GM19463 (cell line): ENCODE measurements at regions not wholly inside any gene's neighbourhood (a gene's known extent, or its start where the extent isn't known, plus 50 kb on each side); places are given as distances from the start of the nearest gene placed in this dataset.
"Not testable (repeated sequence)": the region's sequence is repeated elsewhere in the genome, so short reads cannot be mapped to it uniquely, and the experiment has no call there.

ENCODE experiments used
- ATAC-seq: cut with Tn5 transposase; IDR thresholded peaks from one replicate; pipeline ENCODE4 v1.9.1; 2021; ENCODE audit warnings: mild to moderate bottlenecking, moderate library complexity; ENCODE audit not compliant: unreplicated experiment

DNA sequence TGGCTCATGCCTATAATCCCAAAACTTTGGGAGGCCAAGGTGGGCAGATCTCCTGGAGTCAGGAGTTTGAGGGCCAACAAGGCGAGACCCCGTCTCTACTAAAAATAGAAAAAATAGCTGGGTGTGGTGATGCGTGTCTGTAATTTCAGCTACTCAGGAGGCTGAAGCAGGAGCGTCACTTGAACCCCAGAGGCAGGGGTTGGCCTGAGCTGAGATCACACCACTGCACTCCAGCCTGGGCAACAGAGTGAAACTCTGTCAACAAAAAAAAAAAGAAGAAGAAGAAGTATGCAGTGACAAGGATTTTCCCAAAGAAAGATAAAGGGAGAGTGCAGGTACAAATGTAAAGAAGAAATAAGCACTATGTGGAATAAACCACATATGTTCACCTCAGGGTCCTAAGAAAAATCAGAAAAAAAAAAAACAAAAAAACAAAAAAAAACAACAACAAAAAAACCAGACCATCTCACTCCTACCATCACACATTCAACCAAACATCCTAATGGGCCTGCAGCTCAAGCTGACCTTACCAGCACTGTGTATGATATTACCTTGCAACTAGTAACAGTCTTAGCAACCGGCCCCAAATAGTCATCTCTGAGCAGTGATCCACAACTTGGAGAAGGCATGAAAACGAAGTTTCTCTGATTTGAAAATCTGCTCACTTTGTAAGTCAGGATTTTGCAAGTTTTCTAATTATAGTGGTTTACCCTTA is 296.7 kb upstream of the PROK2 start:
- ATAC-seq: no peak

DNA sequence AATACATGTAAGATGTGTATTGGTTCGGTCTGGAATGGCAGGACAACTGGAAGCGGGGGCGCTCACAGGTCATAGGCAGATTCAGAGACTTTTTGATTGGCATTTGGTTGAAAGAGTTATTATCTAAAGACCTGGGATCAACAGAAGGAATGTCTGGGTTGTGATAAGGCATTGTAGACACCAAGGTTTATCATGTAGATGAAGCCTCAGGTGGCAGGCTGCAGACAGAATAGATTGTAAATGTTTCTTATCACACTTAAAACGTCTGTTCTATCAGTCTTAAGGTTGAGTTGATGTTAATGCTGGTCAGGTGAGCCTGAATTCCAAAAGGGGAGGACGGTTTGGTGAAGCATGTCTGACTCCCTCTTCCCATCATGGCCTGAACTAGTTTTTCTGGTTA is 295.9 kb upstream of the PROK2 start:
- no peak for ATAC-seq

DNA sequence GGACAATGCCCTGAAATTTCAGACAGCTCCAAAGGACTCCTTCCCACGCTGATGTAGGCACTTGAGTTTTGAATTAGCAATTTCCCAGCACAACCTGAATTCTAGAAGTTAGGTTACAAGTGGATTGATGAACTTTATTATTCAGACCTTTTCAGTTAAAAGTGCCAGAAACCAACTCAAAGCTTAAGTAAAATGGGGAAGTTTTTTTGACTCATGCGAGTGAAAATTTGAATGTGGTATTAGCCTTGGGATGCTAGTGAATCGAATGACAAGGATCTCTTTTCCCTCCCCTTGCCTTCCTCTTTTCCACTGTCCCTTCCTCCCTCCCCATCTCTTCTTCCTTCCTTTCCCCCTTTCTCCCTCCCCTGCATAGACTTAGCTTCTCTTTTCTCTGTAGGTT is 295.1 kb upstream of the PROK2 start:
- no peak for ATAC-seq

DNA sequence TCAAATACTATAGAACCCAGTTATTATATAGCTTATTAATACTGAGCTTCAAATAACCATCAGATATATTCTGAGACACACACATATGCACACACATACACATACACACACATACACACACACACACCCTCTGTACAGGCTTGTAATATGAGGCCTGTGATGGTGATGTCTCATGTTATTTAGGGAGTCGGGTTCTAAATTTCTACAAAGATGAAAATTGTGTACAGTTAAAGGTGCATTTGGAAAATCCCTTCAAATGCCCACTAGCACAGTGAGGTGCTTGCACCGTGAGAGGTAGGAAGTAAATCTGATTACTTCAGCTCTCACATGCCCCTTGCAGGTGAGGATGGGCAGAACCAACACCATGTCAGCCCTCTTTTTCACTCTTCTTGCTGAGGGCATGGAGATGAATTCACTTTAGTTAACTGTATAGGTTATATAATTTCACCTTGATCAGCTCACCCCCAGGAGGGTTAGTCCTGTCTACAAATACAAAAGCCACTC is 294.5 kb upstream of the PROK2 start:
- ATAC-seq: no peak

DNA sequence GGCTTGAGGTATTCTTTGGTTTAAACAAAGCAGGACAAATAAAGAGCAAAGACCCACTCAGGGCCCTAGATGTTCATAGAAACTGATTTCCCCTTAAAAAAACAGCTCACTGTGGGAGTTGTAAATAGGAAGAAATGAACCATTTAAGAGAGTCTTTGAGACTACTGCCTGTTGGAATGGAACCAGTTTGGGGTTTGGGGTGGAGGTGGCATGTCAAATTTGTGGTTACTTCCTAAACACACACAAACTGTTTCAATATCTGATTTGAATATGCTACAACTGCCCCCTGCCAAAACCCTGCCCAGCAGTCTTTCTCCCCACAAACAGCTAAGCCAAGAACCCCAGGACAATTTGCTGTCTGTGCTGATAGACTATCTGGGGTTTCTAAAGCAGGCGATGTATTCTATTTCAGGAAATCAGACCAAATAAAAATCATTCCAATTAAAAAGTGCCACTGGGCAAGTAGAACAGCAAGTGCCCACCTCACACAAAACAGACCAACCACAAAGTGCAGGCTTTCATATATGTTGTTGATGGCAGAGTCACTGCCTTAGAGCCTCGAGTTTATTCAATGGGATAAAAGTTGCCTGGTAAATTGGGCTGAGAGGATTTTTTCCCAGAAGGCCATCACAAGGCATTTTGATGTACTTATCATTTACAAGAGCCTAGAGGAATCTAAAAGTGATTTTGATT is 293.9 kb upstream of the PROK2 start:
- ATAC-seq: peak; percentile 23

DNA sequence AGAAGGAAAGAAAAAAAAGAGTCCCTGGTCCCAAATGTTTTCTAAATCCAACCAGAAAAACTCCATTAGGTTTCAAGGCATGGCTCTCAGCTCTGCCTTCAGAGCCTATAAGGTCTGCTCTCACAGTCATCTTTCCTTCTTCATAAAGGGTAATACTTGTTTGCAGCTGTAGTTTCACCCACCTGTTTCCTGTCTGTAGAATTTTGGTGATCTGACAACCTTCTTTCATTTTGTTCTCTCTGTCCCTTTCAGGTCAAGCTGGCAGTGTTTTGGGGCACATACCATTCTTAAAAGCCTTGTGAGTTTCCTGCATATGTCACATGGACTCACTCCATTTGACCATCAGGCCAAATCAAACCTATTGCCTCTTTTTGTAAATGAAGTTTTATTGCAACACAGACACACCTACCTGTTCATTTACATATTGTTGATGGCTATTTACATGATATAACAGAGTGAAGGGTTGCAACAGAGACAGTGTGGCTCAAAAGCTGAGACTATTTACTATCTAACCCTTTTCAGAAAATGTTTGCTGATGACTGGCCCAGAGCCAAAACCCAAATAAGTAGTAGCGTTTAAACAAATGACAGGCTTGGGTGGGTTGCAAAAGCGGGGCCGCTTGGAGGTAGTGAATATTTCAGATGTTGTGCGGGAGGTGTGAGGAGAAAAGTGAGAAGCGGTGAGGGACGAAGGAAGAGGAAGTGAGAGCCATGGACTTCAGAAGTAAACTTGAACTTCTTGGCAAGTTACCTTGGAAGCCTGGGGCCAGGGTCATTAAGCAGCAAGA is 292.7 kb upstream of the PROK2 start:
- peak; percentile 44 for ATAC-seq

DNA sequence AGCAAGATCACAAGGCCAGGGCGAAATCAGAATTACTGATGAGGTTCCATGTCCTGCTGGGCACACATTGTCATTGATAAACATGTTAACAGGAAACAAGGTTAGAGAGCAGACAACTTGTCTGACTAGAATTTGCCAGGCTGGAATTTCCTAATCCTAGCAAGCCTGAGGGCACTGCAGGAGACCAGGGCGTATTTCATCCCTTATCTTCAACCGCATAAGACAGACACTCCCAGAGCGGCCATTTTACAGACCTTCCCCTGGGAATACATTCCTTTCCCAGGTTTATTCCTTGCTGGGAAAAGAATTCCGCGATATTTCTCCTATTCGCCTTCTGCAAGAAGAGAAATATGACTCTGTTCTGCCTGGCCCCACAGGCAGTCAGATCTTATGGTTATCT is 290.9 kb upstream of the PROK2 start:
- ATAC-seq: not testable (repeated sequence)

DNA sequence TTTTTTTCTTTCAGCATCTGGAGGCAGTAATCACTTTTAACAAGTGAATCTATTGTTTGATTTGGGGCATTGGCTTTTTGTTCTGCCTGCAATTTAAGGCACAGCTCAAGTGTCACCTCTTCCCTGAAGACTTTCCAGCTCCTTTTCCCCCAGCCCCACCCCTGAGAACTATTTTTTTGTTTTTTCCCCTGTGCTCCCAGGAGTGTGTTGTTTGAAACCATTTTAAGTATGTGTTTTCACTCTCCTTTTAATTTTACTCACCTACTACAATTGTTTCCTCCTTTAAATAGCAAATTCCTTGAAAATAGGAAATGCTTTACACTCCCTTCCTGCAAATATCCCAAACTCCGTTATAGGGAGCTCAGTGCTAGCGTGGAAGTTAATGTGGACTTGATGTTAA is 286.7 kb upstream of the PROK2 start:
- ATAC-seq: no peak

DNA sequence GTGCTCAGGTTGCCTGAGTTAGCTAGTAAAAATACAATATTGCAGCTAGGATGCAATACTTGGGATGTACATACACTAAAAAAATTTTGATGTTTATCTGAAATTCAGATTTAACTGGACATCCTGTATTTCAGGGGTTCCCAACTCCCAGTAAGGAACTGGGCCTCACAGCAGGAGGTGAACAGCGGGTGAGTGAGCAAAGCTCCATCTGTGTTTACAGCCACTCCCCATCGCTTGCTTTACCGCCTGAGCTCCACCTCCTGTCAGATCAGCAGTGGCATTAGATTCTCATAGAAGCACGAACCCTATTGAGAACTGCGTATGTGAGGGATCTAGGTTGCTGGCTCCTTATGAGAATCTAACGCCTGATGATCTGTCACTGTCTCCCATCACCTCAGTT is 285.1 kb upstream of the PROK2 start:
- no peak for ATAC-seq

DNA sequence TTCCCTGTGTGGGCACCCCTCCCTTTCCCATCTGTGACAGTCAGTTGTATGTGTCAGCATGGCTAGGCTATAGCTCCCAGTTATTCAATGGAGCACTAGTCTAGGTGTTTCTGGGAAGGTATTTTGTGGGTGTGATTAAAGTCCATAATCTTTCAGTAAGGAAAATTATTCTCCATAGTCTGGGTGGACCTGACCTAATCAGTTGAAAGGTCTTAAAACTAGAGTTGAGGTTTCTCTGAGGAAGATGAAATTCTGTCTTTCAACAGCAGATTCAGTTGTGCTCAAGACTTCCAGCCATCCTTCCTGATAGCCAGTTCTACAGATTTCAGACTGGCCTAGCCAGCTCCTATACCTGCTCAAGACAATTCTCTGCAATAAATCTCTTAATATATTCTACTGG is 284.6 kb upstream of the PROK2 start:
- no peak for ATAC-seq

DNA sequence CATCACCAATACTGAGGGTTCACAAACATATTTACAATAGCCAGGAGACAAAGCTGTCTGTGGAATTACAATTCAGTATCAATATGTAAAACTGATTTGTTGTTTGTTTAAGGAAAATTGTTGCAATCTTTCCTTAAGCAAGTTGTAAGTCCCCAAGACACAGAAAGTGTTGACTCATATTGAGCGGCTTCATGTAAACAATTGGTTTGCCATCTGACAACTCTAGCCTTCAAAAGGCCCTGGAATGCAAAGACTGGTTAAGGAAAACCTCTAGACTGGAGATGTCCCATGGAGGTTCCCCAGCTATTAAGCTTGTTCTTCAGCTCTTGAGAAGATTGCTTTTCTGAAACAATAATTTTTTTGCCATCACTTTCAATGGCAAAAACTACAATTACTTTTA is 283.7 kb upstream of the PROK2 start:
- ATAC-seq: no peak

DNA sequence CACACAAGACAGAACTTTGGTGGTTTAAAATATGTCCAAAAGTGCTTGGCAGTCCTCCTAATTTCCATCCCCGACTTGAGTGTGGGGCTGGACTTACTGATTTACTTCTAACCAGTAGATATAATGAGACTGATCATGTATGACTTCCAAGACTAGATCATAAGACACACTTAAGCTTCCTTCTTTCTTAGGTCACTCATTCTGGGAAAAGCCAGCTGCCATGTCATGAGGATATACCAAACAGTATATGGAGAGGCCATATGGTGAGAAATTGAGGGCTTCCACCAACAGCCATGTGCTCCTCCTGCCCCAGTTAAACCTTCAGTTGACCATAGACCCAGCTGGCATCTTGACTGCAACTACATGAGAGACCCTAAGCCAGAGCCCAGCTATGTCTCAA is 282.8 kb upstream of the PROK2 start:
- ATAC-seq: no peak

DNA sequence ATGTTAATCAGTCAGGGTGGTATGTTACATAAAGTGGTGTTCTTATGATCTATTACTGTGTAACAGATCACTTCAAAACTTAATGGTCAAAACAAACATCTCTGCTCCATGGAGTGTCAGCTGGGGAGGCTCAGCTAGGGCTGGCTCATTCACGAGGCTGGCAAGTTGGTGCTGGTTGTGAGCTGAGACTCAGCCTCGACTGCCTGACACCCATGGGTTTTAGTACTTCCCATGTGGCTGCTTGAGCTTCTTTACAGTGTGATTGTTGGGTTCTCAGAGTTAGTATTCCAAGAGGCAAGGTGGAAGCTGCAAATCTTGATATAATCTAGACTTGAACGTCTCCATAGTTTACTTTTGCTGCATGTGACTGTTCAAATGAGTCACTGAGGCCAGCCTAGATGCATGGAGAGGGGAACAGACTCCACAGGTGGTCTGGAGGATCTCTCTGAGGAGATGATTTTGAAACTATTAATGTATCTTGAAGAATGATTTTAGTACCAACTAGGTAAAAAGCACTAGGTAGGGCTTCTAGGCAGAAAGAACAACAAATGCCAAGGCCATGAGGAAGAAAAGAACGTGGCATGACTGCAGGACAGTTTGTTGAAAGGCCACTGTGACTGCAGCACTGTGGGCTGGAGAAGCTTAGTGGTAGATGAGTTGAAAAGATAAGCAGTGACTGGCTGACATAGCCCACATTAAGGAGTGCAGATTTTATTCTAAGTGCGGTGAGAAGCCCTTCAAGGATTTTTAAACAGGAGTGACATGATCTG is 281.1 kb upstream of the PROK2 start:
- ATAC-seq: no peak

DNA sequence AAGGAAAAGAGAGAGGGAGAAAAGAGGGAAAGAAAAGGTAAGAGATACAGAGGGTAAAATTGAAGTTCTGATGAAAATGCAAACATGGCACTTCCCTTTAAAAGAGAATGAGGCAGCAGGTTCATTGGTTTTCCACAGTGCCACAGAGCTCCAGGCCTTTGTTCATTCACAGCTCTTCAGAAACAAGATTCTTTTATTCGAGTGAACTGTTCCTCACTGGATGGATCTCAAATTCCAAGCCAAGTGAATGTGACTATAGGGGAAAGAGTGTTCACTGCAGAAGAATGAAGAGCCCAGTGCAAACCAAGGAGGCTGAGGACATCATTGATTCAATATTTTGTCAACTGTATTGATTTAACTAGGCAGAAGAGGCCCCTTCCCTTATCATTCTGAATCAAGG is 280.3 kb upstream of the PROK2 start:
- no peak for ATAC-seq

DNA sequence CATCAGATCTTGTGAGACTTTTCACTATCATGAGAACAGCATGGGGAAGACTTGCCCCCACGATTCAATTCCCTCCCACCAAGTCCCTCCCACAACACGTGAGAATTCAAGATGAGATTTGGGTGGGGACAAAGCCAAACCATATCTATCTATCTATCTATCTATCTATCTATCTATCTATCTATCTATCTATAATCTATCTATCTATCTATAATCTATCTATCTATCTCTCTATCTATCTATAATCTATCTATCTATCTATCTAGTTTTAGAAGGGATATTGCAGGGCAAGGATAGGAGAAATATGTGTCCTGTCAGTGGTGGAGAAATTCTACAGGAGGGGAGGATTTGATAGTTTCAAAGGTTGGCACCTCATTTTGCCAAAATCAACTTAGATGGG is 279.8 kb upstream of the PROK2 start:
- ATAC-seq: not testable (repeated sequence)

DNA sequence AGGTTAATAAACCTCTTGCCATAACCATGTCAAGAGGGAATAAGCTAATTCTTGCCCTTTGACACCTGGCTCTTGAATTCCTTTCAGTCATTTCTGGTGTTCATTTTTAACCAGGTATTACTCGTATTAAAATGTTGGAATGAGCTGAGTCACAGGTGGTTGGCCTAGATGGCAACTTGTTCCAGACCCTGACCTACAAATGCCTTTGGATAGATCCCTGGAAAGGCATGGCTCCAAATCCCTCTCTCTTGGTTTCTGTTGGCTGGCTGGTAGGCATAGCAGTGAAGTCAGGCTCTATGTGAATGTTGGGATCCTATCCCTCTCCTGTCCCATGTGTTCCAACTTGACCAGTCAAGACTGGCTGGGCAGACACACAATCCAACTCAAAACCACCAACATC is 277.1 kb upstream of the PROK2 start:
- ATAC-seq: no peak

DNA sequence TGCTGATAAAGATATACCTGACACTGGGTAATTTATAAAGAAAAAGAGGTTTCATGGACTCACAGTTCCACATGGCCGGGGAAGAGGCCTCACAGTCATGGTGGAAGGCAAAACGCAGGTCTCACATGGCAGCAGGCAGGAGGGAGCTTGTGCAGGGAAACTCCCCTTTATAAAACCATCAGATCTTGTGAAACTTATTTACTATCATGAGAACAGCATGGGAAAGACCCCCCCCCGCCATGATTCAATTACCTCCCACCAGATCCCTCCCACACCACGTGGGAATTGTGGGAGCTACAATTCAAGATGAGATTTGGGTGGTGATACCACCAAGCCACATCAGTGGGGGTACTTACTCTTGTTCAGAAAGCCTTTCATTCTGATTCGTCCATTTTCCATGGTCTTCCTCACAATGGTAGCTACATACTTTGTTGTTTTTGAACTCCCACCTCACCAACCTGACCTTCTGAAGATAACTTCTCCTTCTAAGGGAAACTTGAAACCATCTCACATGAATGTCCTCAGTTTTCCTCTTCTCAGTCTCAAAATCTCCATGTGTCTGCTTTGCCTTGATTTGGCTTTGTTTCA is 275.6 kb upstream of the PROK2 start:
- ATAC-seq: no peak

DNA sequence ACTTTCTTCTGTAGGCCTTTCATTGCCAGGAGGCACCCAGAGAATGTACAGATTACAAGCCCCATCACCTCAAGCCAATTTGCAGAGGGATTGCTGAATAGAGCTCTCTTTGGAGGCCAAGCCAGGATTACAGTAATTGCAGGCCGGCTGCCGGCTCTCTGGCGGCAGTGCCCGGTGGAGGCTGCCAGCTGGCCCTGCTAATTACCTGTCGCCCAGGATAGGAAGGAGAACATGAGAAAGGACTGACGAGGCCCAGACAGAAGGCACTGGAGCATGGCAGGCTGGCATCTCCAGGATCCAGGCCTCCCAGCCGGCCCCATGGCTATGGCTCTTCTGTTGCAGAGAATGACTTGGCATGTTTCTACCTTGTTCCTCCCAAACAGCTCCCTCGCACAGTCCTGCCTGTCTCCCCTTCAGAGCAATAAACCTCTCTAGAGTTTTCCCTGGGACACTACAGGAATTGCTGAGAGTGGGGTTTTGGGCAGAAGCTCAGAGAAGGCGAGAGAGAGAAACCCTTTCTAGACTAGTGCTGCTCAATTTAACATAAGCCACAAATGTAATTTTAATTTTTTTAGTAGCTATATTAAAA is 273.6 kb upstream of the PROK2 start:
- ATAC-seq: no peak

DNA sequence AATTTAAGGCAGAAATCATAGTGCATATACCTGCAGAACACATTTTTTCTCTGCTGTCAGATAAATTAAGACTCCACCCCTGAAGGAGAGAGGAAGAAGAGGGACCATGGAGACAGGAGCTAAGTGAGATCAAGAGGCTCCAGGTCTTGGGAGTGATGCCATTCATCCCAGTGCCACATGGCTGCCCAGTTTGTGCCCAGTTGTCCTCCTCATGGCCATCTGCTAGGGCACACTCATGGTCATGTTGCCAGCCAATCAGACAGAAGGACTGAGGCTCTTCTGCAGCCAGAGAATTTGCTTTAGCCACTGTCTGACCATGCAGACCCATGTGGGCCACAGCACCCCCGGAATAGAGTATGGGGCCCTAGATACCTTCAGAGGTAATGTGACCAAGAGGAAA is 270.5 kb upstream of the PROK2 start:
- no peak for ATAC-seq

DNA sequence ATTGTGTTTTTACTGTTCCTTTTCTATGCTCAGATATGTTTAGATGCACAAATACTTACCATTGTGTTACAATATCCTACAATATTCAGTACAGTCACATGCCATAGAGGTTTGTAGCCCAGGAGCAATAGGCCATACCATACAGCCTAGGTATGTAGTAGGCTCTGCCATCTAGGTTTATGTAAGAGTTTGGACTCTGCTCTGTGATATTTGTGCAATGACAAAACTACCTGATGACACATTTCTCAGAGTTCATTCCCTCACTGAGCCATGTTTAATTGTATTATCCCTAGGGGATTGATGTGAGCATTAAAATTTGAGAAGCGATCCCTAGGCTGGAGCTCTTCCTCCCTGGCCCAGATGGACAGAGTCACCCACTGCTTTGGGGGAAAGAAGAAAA is 270.0 kb upstream of the PROK2 start:
- no peak for ATAC-seq
